ENCODE measurements at regions not wholly inside any gene's neighbourhood (a gene's known extent, or its start where the extent isn't known, plus 50 kb on each side); places are given as distances from the start of the nearest gene placed in this dataset.

GRCh38 chr21:43348170-43348766 lies 78.7 kb downstream of the SIK1 start:
- DNase-seq (ENCODE audit: low spot score), result no peak

- DNase-seq (ENCODE audit: low spot score), result no peak
Observed at GRCh38 chr21:43347461-43348169, 79.3 kb downstream of the SIK1 start.

- DNase-seq (ENCODE audit: low spot score), result no peak
Observed at GRCh38 chr21:43346551-43346950, 80.4 kb downstream of the SIK1 start.

- peak; percentile 80 for DNase-seq (ENCODE audit: low spot score)
Observed at GRCh38 chr21:43345746-43346409, 81.1 kb downstream of the SIK1 start.

GRCh38 chr21:43345046-43345745 lies 81.7 kb downstream of the SIK1 start:
- no peak for DNase-seq (ENCODE audit: low spot score)

GRCh38 chr21:43343992-43344886 lies 82.7 kb downstream of the SIK1 start:
- DNase-seq (ENCODE audit: low spot score), result no peak

GRCh38 chr21:43343095-43343991 lies 83.6 kb downstream of the SIK1 start:
- no peak for DNase-seq (ENCODE audit: low spot score)

GRCh38 chr21:43342301-43342881 lies 84.5 kb downstream of the SIK1 start:
- no peak for DNase-seq (ENCODE audit: low spot score)

- DNase-seq (ENCODE audit: low spot score), result no peak
Observed at GRCh38 chr21:43341378-43342161, 85.4 kb downstream of the SIK1 start.

- peak; percentile 61 for DNase-seq (ENCODE audit: low spot score)
Observed at GRCh38 chr21:43340491-43341377, 86.2 kb downstream of the SIK1 start.

GRCh38 chr21:43339668-43340067 lies 87.3 kb downstream of the SIK1 start:
- DNase-seq (ENCODE audit: low spot score), result no peak

- no peak for DNase-seq (ENCODE audit: low spot score)
Observed at GRCh38 chr21:43338951-43339350, 88.0 kb downstream of the SIK1 start.

- DNase-seq (ENCODE audit: low spot score), result no peak
Observed at GRCh38 chr21:43337901-43338655, 88.9 kb downstream of the SIK1 start.

- DNase-seq (ENCODE audit: low spot score), result no peak
Observed at GRCh38 chr21:43335119-43335518, 91.8 kb downstream of the SIK1 start.

- DNase-seq (ENCODE audit: low spot score), result no peak
Observed at GRCh38 chr21:43334214-43334958, 92.5 kb downstream of the SIK1 start.

GRCh38 chr21:43333298-43334062 lies 93.5 kb downstream of the SIK1 start:
- DNase-seq (ENCODE audit: low spot score), result no peak

Measured in RKO (cell line).